H1 (cell line): ENCODE measurements at regions not wholly inside any gene's neighbourhood (a gene's known extent, or its start where the extent isn't known, plus 50 kb on each side); places are given as distances from the start of the nearest gene placed in this dataset.

Experiments used
- CTCF ChIA-PET: fragments of 300-600 bp; sonication (Branson Sonifier 250); formaldehyde crosslinking; loops from one replicate; lab custom pipeline; 2021; ENCODE audit not compliant: partially characterized antibody; lab: Charles Lee
- POLR2A ChIA-PET: fragments of 300-600 bp; sonication (Branson Sonifier 250); formaldehyde crosslinking; loops from one replicate; lab custom pipeline; 2021; ENCODE audit warnings: inconsistent platforms; ENCODE audit not compliant: partially characterized antibody; lab: Charles Lee
- DNase-seq, 2 experiments: peaks; one replicate each; pipeline versions ENCODE4 v3.0.0 to v3.0.0-alpha.2; 2010 to 2022; ENCODE audit warnings: low spot score in 2 of 2, low read depth in 1 of 2, mixed read lengths in 1 of 2
- FAIRE-seq: peaks from 2 replicates; lab custom pipeline; 2011; peaks lifted over from hg19 to GRCh38; lab: Jason Lieb, UNC
- H2AFZ ChIP-seq: 2 replicates; pipeline ENCODE4 v1.8.1; 2012; ENCODE audit warnings: low read length, inconsistent platforms
- H2AK5ac ChIP-seq: 2 replicates; pipeline ENCODE4 v1.6.1; 2013; ENCODE audit warnings: low read depth, low read length
- H2BK120ac ChIP-seq: replicated peaks from 2 replicates; pipeline ENCODE3; 2013; ENCODE audit warnings: low read depth, low read length, inconsistent platforms
- H2BK12ac ChIP-seq: 2 replicates; pipeline ENCODE4 v1.6.1; 2013; ENCODE audit warnings: low read depth, low read length
- H2BK15ac ChIP-seq: 2 replicates; pipeline ENCODE4 v1.6.1; 2013; ENCODE audit warnings: low read length
- H2BK20ac ChIP-seq: 2 replicates; pipeline ENCODE4 v1.6.1; 2013; ENCODE audit warnings: low read length
- H2BK5ac ChIP-seq: 2 replicates; pipeline ENCODE4 v1.6.1; 2013; ENCODE audit warnings: low read depth, low read length
- H3K14ac ChIP-seq: 2 replicates; pipeline ENCODE4 v1.6.1; 2013; ENCODE audit warnings: inconsistent platforms; ENCODE audit not compliant: insufficient read length
- H3K18ac ChIP-seq: 2 replicates; pipeline ENCODE4 v1.6.1; 2013; ENCODE audit warnings: low read length; ENCODE audit errors: extremely low read depth
- H3K23ac ChIP-seq: 2 replicates; pipeline ENCODE4 v1.6.1; 2013; ENCODE audit warnings: inconsistent platforms; ENCODE audit not compliant: insufficient read length
- H3K23me2 ChIP-seq: 2 replicates; pipeline ENCODE4 v1.6.1; 2013; ENCODE audit warnings: low read depth, low read length
- H3K27ac ChIP-seq: 2 replicates; pipeline ENCODE4 v1.6.1; 2011; ENCODE audit warnings: low read depth, low read length, inconsistent platforms
- H3K27me3 ChIP-seq, 4 experiments: replicated peaks in 1 of 4; 1 replicate in 1 of 4; 2 replicates in 3 of 4; pipeline versions ENCODE4 v1.6.1 to v1.8.1; 2011 to 2013; ENCODE audit warnings: low read length in 3 of 4, mild to moderate bottlenecking in 3 of 4, inconsistent platforms in 2 of 4, mixed read lengths in 2 of 4, moderate library complexity in 1 of 4; ENCODE audit not compliant: control insufficient read depth in 3 of 4, insufficient read depth in 3 of 4; ENCODE audit errors: extremely low read depth in 1 of 4
- H3K36me3 ChIP-seq, 4 experiments: 2 replicates each; pipeline versions ENCODE4 v1.6.1 to v1.8.1; 2011 to 2013; ENCODE audit warnings: mild to moderate bottlenecking in 4 of 4, low read length in 3 of 4, moderate library complexity in 2 of 4, control low read depth in 1 of 4, inconsistent platforms in 1 of 4; ENCODE audit not compliant: insufficient read depth in 4 of 4, control insufficient read depth in 2 of 4
- H3K4ac ChIP-seq: replicated peaks from 2 replicates; pipeline ENCODE3; 2013; ENCODE audit warnings: low read length, low read depth, mixed read lengths, inconsistent platforms; ENCODE audit not compliant: insufficient read length
- H3K4me1 ChIP-seq, 4 experiments: replicated peaks in 1 of 4; 1 replicate in 1 of 4; 2 replicates in 3 of 4; pipeline versions ENCODE4 v1.6.1 to v1.8.1; 2011 to 2013; ENCODE audit warnings: low read length in 3 of 4, inconsistent platforms in 2 of 4, mixed read lengths in 1 of 4; ENCODE audit not compliant: insufficient read depth in 4 of 4, control insufficient read depth in 3 of 4
- H3K4me2 ChIP-seq, 2 experiments: 2 replicates each; pipeline versions ENCODE4 v1.6.1 to v1.8.1; 2011 to 2013; ENCODE audit warnings: low read depth in 2 of 2, low read length in 2 of 2, control low read depth in 1 of 2, inconsistent platforms in 1 of 2, mild to moderate bottlenecking in 1 of 2; ENCODE audit not compliant: insufficient read depth in 1 of 2
- H3K4me3 ChIP-seq, 4 experiments: fragments of 200-600, 300-600 bp in 1 of 4; sonication (generic), shearing (Covaris generic), sonication (Bioruptor Twin) in 1 of 4; 2 replicates each; pipeline versions ENCODE4 v1.5.1 to v1.8.1; 2011 to 2016; ENCODE audit warnings: low read length in 4 of 4, low read depth in 3 of 4, control low read depth in 2 of 4, inconsistent platforms in 2 of 4, mild to moderate bottlenecking in 2 of 4, mixed read lengths in 1 of 4, moderate library complexity in 1 of 4; ENCODE audit not compliant: insufficient read depth in 2 of 4; ENCODE audit errors: extremely low read depth in 1 of 4
- H3K56ac ChIP-seq: replicated peaks from 2 replicates; pipeline ENCODE3; 2013; ENCODE audit warnings: low read depth, mild to moderate bottlenecking, mixed read lengths, low read length, inconsistent platforms; ENCODE audit not compliant: insufficient read length
- H3K79me1 ChIP-seq: 2 replicates; pipeline ENCODE4 v1.6.1; 2013; ENCODE audit warnings: low read depth, low read length, control low read depth
- H3K79me2 ChIP-seq, 2 experiments: 2 replicates each; pipeline versions ENCODE4 v1.6.1 to v1.8.1; 2012 to 2013; ENCODE audit warnings: low read length in 2 of 2, mild to moderate bottlenecking in 2 of 2, inconsistent platforms in 1 of 2; ENCODE audit not compliant: insufficient read depth in 2 of 2, control insufficient read depth in 1 of 2
- H3K9ac ChIP-seq, 4 experiments: replicated peaks in 1 of 4; 1 replicate in 1 of 4; 2 replicates in 3 of 4; pipeline versions ENCODE4 v1.6.1 to v1.8.1; 2011 to 2013; ENCODE audit warnings: low read depth in 3 of 4, low read length in 3 of 4, control low read depth in 2 of 4, mild to moderate bottlenecking in 2 of 4, moderate library complexity in 2 of 4, inconsistent platforms in 1 of 4; ENCODE audit errors: extremely low read depth in 1 of 4
- H3K9me3 ChIP-seq, 2 experiments: 2 replicates each; pipeline versions ENCODE4 v1.6.1 to v1.8.1; 2012 to 2013; ENCODE audit warnings: mild to moderate bottlenecking in 2 of 2, moderate library complexity in 2 of 2, control low read depth in 1 of 2, inconsistent platforms in 1 of 2, low read depth in 1 of 2, low read length in 1 of 2, mixed read lengths in 1 of 2; ENCODE audit not compliant: insufficient read depth in 2 of 2
- H4K20me1 ChIP-seq, 2 experiments: replicated peaks in 1 of 2; 2 replicates each; pipeline versions ENCODE3 to v1.8.1; 2011 to 2013; ENCODE audit warnings: inconsistent platforms in 2 of 2, low read length in 2 of 2, mild to moderate bottlenecking in 1 of 2; ENCODE audit not compliant: insufficient read depth in 2 of 2, control insufficient read depth in 1 of 2
- H4K5ac ChIP-seq: 2 replicates; pipeline ENCODE4 v1.6.1; 2013; ENCODE audit warnings: low read length, low read depth, mixed read lengths, inconsistent platforms; ENCODE audit not compliant: insufficient read length
- H4K8ac ChIP-seq: 2 replicates; pipeline ENCODE4 v1.8.0; 2013; ENCODE audit warnings: mild to moderate bottlenecking, moderate library complexity, low read length, inconsistent platforms; ENCODE audit not compliant: insufficient read depth; ENCODE audit errors: extremely low read depth
- H4K91ac ChIP-seq: replicated peaks from 2 replicates; pipeline ENCODE3; 2013; ENCODE audit warnings: low read length, mixed read lengths, inconsistent platforms; ENCODE audit not compliant: insufficient read length
- KDM5A ChIP-seq: fragments of 200-600 bp; IDR thresholded peaks from 2 replicates; pipeline ENCODE4 v1.7.1; 2012; ENCODE audit warnings: mild to moderate bottlenecking, low read length, inconsistent platforms, mixed read lengths
- WGBS, 2 experiments: shearing (Covaris generic) in 1 of 2; methylation state at CpG; one replicate each; pipeline versions ENCODE4 v1.1.6 to v1.1.7; 2013 to 2015; ENCODE audit warnings: low lambda C conversion rate in 2 of 2, mixed read lengths in 2 of 2, inconsistent platforms in 1 of 2, low coverage in 1 of 2, missing lambda C conversion rate in 1 of 2; ENCODE audit not compliant: insufficient replicate concordance in 2 of 2, insufficient coverage in 1 of 2, insufficient read length in 1 of 2; ENCODE audit errors: extremely low coverage in 1 of 2, missing lambda C conversion rate in 1 of 2; 5-methylcytosine and 5-hydroxymethylcytosine counted together

- Histone ChIP-seq H3K56ac (no peak overlapping the region), H2BK15ac (no peak overlapping the region), H3K23ac (no peak overlapping the region), H3K9ac (no peak overlapping the region), H3K27me3 (no peaks in the 10 kb centered on the region), H4K5ac (no peak overlapping the region), H3K14ac (no peak overlapping the region), H2AK5ac (no peak overlapping the region), H4K91ac (no peak overlapping the region), H3K4ac (no peak overlapping the region), H3K18ac (no peak overlapping the region), H3K79me1 (no peaks in the 10 kb centered on the region), H2AFZ (no peak overlapping the region), H3K4me2 (no peak overlapping the region), H3K23me2 (no peaks in the 10 kb centered on the region), H3K27ac (no peak overlapping the region), H2BK120ac (no peak overlapping the region), H2BK5ac (no peak overlapping the region), H3K79me2 (no peaks in the 10 kb centered on the region), H2BK20ac (no peak overlapping the region), H3K36me3 (no peaks in the 10 kb centered on the region), H3K4me1 (no peaks in the 10 kb centered on the region), H3K4me3 (no peak overlapping the region), H2BK12ac (no peak overlapping the region), H4K8ac (no peak overlapping the region), H4K20me1 (no peaks in the 10 kb centered on the region), H3K9me3 (no peaks in the 10 kb centered on the region)
- no peak for TF ChIP-seq KDM5A
- ChIA-PET POLR2A (no interaction called here), CTCF (no interaction called here)
- FAIRE-seq: no peak
- no peak for DNase-seq
- WGBS, 2 experiments: 94% methylated on average over 1 of the region's 1 CpG; no CpG with 5 or more reads in 1 of the 2 experiments
Measured at GRCh38 chr12:24302708-24303107, 353.2 kb upstream of the SOX5 start.
